OCI-LY3 (cell line): ENCODE measurements at regions not wholly inside any gene's neighbourhood (a gene's known extent, or its start where the extent isn't known, plus 50 kb on each side); places are given as distances from the start of the nearest gene placed in this dataset.
"Not testable (repeated sequence)": the region's sequence is repeated elsewhere in the genome, so short reads cannot be mapped to it uniquely, and the experiment has no call there.

Experiments used
- CTCF ChIP-seq: fragments of 200-600, 300-600 bp; sonication (generic); IDR thresholded peaks from 2 replicates; pipeline ENCODE4 v1.5.1; 2014; ENCODE audit warnings: antibody characterized with exemption, low read length, low read depth
- EZH2phosphoT487 ChIP-seq: fragments of 200-600 bp; shearing (Covaris generic); IDR thresholded peaks from 2 replicates; pipeline ENCODE4 v1.6.1; 2018; ENCODE audit warnings: antibody characterized with exemption, mixed run types, low read depth

- TF ChIP-seq CTCF, EZH2phosphoT487: not testable (repeated sequence)
These were observed 55.3 kb downstream of the BBS10 start for GRCh38 chr12:76292891-76293290.
